ENCODE measurements at regions not wholly inside any gene's neighbourhood (a gene's known extent, or its start where the extent isn't known, plus 50 kb on each side); places are given as distances from the start of the nearest gene placed in this dataset.

DNA sequence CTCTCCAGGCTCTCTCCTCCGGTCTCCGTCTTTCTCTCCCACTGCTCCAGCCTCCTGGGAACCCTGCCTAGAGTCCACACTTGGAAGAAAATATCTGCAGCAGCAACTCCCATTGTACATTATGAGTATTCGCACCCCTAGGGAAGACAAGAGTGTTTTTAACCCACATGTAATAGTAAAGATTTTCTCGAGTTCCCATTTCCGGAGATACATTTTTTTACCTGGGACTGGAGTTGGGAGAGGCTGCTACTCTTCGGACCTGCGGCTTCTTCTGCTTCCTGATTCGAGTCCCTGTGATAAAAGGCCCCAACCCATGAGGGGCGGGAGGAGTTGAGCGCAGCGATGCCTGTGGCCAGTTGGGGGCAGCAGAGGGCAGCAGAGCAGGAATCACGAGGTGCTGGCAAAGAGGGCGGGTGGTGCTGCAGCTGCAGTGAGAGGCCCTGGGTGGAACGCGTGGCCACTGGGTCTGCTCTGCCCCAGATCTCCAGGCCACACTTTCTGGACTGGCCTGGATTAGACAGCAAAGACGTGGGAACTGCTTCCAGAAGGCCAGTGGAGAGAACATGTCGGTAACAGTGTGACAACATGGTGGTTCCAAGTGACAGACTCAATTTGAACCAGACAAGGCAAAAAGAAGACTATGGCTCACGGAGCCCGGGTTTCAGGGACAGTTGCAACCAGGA, 221.0 kb upstream of the CSF3R start:
- ATAC-seq = peak; percentile 87
- TF ChIP-seq PATZ1 (CRISPR knock-in tag; IDR thresholded peaks at IDR 0.05; ENCODE audit: borderline replicate concordance) (no peak), CREB5 (CRISPR knock-in tag; IDR thresholded peaks at IDR 0.05; ENCODE audit: low read depth) (no peak), ZNF70 (CRISPR knock-in tag; IDR thresholded peaks at IDR 0.05) (no peak), GLIS3 (CRISPR knock-in tag; IDR thresholded peaks at IDR 0.05) (no peak), BACH2 (CRISPR knock-in tag; IDR thresholded peaks at IDR 0.05; ENCODE audit: borderline replicate concordance) (no peak), SNAI2 (CRISPR knock-in tag; IDR thresholded peaks at IDR 0.05) (no peak), RARB (CRISPR knock-in tag; IDR thresholded peaks at IDR 0.05) (no peak)

- no peak for ATAC-seq
- TF ChIP-seq OSR1 (CRISPR knock-in tag; IDR thresholded peaks at IDR 0.05) (no peak), PPARA (CRISPR knock-in tag; IDR thresholded peaks at IDR 0.05; ENCODE audit: borderline replicate concordance) (no peak), RARB (CRISPR knock-in tag; IDR thresholded peaks at IDR 0.05) (no peak), ZC3H10 (CRISPR knock-in tag; IDR thresholded peaks at IDR 0.05) (no peak), TOX (CRISPR knock-in tag; IDR thresholded peaks at IDR 0.05; ENCODE audit: borderline replicate concordance) (no peak), BACH2 (CRISPR knock-in tag; IDR thresholded peaks at IDR 0.05; ENCODE audit: borderline replicate concordance) (no peak), SNAI2 (CRISPR knock-in tag; IDR thresholded peaks at IDR 0.05) (no peak), CSDC2 (CRISPR knock-in tag; IDR thresholded peaks at IDR 0.05) (no peak)
These were observed 220.2 kb upstream of the CSF3R start for GRCh38 chr1:36702963-36703362.

DNA sequence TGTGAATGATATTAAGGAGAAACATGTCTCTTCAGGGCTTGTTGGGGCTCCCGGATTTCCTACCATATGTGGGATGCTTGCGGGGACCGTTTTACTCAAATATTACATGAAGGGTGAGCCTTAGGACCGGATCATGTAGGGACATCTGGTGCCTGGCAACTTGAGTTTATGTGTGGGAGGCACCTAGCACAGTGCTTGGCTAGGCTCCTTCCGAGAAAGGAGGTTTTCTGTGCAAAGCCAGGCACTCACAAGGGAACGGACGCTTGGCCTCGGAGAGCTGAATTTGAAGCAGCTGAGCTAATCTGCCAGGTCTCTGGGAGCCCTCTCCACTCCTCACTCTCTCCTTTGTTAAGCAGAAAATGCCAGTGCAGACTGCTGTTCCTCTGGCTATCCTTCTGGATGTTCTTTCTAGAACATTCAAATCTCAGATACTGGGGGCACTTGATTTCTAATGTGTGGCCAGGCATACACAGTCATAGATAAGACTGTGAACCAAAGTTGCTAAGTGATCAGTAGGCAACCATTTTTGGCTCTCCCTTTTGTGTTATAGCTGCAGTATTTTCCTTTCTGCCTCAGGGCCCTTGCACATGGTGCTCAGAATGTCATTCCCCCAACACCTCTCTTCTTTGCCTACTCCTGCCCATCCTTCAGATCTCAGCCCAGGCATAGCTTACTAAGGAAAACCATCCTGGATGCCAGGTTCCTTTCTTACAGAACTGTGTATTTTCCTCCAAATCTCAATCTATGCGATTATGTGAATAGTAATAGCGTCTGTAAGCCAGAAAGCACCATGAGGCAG, 216.6 kb upstream of the CSF3R start:
- ATAC-seq = no peak
- TF ChIP-seq, protein P1, sequence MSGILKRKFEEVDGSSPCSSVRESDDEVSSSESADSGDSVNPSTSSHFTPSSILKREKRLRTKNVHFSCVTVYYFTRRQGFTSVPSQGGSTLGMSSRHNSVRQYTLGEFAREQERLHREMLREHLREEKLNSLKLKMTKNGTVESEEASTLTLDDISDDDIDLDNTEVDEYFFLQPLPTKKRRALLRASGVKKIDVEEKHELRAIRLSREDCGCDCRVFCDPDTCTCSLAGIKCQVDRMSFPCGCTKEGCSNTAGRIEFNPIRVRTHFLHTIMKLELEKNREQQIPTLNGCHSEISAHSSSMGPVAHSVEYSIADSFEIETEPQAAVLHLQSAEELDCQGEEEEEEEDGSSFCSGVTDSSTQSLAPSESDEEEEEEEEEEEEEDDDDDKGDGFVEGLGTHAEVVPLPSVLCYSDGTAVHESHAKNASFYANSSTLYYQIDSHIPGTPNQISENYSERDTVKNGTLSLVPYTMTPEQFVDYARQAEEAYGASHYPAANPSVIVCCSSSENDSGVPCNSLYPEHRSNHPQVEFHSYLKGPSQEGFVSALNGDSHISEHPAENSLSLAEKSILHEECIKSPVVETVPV (CRISPR knock-in tag; IDR thresholded peaks at IDR 0.05) = no peak
- no peak for TF ChIP-seq ISL1 (CRISPR knock-in tag; IDR thresholded peaks at IDR 0.05)
- TF ChIP-seq ZNF565 (CRISPR knock-in tag; conservative IDR thresholded peaks at IDR 0.05; ENCODE audit: low read depth) = no peak
- TF ChIP-seq TOX (CRISPR knock-in tag; IDR thresholded peaks at IDR 0.05; ENCODE audit: borderline replicate concordance) = no peak
- no peak for TF ChIP-seq ZNF70 (CRISPR knock-in tag; IDR thresholded peaks at IDR 0.05)
- no peak for TF ChIP-seq ZFP30 (CRISPR knock-in tag; IDR thresholded peaks at IDR 0.05)
- TF ChIP-seq ZFP3 (CRISPR knock-in tag; IDR thresholded peaks at IDR 0.05) = no peak
- TF ChIP-seq SNAI2 (CRISPR knock-in tag; IDR thresholded peaks at IDR 0.05) = no peak
- TF ChIP-seq GLIS3 (CRISPR knock-in tag; IDR thresholded peaks at IDR 0.05) = no peak

DNA sequence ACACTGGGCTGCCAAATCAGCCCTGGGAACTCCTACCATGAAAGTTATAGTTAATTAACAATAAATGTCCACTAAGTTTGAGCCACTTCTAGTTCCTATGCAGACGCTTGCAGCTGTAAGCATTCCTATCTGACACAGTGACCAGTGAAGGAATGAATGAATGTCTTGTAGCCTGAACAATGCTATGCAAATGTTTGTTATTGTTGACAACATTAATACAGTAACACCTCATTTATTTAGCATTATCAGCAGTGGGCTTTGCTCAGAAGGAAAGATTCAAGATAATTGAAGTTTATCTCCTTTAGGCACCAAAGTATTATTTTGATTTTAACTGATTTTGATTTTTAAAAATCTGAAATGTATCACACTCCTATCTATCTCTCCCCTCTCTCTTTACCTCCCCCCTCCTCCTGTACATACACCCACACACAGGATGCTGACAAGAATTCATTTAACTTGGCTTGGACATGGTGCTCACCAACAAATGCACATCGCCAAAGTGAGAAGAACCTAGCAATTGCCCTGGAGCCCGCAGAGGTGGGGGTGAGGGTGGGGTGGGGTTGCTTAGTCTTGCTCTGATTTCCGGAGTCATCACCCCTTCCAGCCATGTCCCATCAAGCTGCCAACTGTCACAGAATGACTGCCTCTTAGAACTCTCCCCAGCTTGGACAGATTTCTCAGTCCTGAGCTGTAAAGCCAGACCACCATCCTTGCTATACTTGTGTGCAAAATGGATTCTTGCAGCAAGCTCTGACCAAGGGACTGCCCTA, 215.3 kb upstream of the CSF3R start:
- ATAC-seq = no peak
- TF ChIP-seq ZFP30 (CRISPR knock-in tag; IDR thresholded peaks at IDR 0.05) (no peak), PATZ1 (CRISPR knock-in tag; IDR thresholded peaks at IDR 0.05; ENCODE audit: borderline replicate concordance) (no peak), CSDC2 (CRISPR knock-in tag; IDR thresholded peaks at IDR 0.05) (no peak), ISL1 (CRISPR knock-in tag; IDR thresholded peaks at IDR 0.05) (no peak), ZC3H10 (CRISPR knock-in tag; IDR thresholded peaks at IDR 0.05) (no peak), BACH2 (CRISPR knock-in tag; IDR thresholded peaks at IDR 0.05; ENCODE audit: borderline replicate concordance) (no peak), ZFP3 (CRISPR knock-in tag; IDR thresholded peaks at IDR 0.05) (no peak)
- TF ChIP-seq, protein P2, sequence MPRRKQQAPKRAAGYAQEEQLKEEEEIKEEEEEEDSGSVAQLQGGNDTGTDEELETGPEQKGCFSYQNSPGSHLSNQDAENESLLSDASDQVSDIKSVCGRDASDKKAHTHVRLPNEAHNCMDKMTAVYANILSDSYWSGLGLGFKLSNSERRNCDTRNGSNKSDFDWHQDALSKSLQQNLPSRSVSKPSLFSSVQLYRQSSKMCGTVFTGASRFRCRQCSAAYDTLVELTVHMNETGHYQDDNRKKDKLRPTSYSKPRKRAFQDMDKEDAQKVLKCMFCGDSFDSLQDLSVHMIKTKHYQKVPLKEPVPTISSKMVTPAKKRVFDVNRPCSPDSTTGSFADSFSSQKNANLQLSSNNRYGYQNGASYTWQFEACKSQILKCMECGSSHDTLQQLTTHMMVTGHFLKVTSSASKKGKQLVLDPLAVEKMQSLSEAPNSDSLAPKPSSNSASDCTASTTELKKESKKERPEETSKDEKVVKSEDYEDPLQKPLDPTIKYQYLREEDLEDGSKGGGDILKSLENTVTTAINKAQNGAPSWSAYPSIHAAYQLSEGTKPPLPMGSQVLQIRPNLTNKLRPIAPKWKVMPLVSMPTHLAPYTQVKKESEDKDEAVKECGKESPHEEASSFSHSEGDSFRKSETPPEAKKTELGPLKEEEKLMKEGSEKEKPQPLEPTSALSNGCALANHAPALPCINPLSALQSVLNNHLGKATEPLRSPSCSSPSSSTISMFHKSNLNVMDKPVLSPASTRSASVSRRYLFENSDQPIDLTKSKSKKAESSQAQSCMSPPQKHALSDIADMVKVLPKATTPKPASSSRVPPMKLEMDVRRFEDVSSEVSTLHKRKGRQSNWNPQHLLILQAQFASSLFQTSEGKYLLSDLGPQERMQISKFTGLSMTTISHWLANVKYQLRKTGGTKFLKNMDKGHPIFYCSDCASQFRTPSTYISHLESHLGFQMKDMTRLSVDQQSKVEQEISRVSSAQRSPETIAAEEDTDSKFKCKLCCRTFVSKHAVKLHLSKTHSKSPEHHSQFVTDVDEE (CRISPR knock-in tag; IDR thresholded peaks at IDR 0.05) = no peak
